ENCODE measurements at regions not wholly inside any gene's neighbourhood (a gene's known extent, or its start where the extent isn't known, plus 50 kb on each side); places are given as distances from the start of the nearest gene placed in this dataset.

GRCh38 chr12:85603556-85603955 lies 232.7 kb downstream of the RASSF9 start:
- TF ChIP-seq CTCF (IDR thresholded peaks at IDR 0.05): no peak
- no peak for TF ChIP-seq POLR2A (IDR thresholded peaks at IDR 0.05)
- TF ChIP-seq POLR2AphosphoS5 (IDR thresholded peaks at IDR 0.05): no peak
